Activated CD8-positive, alpha-beta memory T cell treated with anti-CD3 and anti-CD28 coated beads, Interleukin-2, amount 50 U/mL, for 24 hours (primary cell): ENCODE measurements at regions not wholly inside any gene's neighbourhood (a gene's known extent, or its start where the extent isn't known, plus 50 kb on each side); places are given as distances from the start of the nearest gene placed in this dataset.

Source experiments
- DNase-seq: peaks from one replicate; pipeline ENCODE4 v3.0.0-alpha.2; 2020; ENCODE audit errors: extremely low read depth

DNA sequence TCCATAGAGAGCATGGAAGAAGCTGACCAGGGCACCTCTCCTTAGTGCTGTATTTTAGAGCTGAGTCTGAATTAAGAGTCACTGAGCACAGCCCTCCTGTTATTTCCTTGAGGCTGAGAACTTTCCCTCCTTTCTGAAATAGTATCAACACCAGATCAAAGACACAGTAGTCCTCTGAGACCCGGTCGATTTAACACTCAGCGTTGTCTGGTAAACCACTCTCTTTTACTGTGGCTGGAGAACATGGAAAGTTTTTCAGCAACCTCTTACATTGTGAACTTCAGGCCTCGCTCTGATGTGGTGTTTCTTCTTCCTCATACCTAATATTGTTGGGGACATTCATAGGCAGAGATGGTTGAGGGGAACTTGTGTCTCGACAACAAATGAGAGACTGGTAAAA is 202.0 kb upstream of the MTPN start:
- no peak for DNase-seq

DNA sequence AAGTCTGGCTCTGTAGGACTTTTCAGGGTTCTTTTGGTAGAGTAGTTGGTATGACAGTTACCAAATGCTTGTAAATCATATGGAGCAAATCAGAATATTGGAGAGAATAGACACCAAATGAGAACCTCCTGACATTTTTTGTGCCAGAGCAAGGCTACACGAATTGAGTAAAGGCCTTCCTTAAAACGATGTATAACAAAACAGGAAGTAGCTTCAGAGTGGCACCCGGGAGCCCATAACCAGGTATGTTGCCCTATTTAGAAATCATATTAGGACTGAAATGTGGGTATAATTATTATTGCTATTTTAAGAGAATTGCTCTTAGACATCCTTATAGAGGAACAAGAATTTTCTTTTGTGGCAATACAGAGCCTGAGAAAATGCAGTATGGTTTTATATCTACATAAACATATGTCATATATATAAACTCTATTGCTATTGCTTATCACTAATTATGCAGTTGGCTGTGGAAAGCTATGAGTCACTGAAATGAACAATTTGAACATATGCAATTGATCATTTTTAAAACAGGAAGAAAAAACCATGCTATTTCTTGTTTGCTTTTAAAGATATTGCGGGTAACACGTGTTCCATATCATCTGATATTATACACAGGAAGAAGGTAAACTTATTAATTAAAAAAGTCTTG is 197.4 kb upstream of the MTPN start:
- no peak for DNase-seq

DNA sequence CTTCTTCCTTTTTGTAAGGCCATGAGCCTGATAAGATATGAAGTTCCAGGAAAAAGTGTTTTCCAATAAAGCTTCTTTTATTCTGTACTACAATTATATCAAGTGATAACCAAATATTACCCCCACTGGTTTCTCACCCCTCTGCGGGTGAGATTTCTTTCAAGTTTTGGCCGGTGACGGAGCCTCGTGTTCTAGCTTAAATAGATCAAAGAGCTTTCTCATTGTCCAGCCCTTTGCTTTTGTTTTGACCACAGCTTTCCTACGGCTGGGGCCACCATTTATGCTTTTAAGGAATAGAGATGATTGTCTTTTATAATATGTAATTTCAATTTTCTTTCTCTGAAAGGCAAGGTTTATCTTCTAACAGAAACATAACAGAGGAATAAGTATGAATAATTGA is 196.7 kb upstream of the MTPN start:
- no peak for DNase-seq

DNA sequence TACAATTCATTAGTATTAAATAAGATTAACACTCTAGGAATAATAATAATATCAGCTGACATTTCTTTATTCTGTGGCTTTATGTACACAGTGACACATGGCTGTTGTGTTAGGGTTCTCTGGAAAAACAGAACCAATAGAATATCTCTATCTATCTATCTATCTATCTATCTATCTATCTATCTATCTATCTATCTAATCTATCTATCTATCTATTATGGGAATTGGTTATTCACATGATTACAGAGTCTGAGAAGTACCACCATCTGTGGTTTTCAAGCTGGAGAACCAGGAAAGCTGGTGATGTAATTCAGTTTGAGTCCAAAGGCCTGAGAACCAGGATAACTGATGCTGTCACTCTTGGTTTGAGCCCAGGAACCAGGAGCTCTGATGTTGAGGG is 194.1 kb upstream of the MTPN start:
- DNase-seq: no peak

DNA sequence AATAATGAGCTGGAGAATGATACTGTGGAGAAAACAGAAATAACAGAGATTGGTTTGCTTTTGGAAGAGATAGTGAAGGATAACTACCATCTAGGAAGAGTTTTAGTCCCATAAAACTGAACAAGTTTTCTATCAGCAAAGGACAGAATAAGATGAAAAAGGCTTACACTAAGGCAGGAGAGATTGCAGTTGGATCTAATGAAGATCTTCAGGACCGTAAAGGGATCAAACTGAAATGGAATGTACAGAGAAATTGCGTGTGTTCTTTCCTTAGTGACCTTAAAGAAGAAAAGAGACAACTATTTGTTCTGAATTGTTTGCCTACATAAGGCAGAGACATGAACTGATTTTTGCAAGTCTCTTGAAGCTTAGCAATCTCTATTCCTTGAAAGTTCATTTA is 191.7 kb upstream of the MTPN start:
- no peak for DNase-seq

DNA sequence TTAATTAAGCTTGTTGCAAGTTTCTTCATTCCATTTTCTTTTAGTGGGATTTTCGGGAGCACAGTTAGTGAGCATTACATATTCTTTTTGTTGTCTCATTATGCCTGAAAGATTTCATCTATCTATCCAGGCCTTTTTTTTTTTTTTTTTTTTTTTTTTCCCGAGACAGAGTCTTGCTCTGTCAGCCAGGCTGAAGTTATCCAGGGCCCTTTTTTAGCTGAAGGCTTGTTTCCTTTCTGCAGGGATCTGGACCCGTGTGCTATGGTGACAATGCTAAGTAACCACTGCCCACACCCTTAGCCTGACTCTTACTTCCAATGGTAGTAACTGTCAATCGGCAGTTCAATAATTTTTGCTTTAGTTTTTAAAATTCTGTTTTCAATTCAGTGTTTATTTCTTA is 190.8 kb upstream of the MTPN start:
- DNase-seq: no peak

DNA sequence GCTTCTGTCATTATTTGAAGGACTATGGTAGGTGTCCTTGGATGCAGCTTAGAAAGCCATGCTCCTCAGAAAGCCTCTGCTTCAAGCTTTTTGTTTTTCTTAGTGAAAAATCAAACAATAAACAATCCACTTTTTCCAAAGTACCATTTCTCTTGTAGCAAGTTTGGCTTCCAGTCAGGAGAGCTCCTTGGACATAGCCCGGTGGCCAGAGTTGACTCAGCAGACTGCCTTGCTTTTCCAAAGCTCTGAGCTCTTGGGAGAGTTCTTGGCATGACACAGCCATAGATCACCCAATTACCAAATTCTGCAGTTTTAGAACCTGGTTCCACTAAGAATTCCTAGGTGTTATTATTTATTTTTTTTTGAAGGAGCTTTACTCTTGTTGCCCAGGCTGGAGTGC is 189.4 kb upstream of the MTPN start:
- DNase-seq: no peak

DNA sequence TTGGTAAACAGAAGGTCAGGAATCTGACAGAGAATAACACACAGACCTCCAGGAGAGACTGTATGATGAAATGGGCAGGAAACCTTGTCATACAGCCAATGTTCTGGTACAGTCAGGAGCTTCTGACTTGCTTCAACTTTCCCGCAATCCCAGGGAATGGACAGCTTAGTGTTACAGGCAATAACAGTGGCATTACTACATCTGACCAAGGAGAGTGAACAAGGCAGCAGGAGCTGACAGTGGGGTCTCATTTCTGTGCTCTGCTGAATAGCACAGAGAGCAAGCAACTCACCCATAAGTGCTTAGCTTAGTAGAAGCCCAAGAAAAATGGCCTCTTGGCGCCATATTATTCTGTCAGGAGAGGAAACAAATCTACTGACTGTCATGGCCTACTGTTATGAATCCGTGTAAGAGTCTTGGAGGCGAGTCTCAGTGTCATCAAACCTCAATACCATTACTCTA is 186.2 kb upstream of the MTPN start:
- DNase-seq: no peak

DNA sequence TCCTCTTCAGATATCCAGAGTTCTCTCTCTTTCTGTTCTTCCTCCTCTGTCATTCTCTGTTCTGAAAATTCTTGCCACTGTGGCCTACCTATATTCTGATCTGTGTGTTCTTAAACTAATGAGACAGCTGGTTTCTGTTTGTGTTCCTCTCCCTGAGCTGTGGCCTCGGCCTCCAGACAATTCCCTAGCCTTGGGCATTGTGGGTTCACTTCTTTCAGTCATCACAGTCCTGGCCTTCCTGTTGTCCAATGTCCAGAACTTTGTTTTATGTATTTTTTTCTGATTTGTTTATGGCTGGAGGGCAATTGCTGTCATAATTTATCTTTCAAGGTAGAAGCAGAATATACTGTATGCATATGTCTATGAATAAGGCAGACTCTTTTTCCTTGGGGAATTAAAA is 173.2 kb upstream of the MTPN start:
- DNase-seq: no peak

DNA sequence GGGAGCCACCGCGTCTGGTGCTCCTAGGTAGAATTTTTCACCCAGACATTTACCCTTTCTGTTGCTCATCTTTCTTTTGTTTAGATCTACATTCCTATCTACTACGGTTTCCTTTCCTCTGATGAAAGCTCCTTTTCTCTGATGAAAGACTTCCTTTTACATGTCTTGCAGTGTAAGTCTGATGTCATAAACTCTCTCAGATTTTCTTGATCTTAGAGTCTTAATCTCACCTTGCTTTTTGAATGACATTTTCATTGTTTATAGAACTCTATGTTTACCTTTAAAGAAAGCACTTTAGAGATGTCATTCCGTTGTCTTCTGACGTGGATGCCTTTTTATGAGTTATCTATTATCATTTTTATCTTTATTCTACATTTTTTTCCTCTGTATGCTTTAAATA is 171.8 kb upstream of the MTPN start:
- DNase-seq: no peak

DNA sequence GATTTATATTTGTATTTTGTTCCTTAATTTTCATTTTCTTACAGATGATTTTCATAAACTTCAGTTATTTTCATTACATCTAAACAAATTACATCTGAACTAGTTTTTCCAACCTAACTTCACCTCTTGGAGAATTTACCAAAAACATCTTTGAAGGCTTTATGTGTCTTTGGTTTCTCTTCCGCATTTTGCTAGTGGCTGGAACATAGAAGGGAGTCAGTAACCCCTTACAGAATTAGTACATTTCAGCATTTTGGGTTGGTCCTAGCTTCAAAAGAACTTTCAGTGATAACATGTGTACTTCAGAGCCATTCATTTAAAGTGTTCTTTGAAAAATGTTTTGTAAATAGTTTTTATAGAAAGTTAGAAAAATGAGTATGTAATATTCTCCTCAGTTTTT is 169.8 kb upstream of the MTPN start:
- no peak for DNase-seq

DNA sequence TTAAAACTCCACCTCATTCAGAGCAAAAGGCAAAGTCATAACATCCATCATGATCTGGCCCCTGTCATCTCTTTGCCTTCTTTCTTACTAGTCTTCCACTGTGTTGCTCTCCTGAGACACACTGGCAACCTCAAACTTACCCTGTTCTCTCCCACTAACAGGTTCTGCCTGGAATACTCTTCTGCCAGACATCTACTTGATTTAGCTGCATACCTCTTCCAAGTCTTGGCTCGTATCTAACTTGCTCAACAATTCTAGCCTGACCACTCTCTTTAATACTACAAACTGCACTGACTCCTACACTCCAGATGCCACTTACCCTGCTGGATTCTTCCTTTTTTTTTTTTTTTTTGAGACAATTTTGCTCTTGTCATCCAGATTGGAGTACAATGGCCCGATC is 167.0 kb upstream of the MTPN start:
- DNase-seq: no peak

DNA sequence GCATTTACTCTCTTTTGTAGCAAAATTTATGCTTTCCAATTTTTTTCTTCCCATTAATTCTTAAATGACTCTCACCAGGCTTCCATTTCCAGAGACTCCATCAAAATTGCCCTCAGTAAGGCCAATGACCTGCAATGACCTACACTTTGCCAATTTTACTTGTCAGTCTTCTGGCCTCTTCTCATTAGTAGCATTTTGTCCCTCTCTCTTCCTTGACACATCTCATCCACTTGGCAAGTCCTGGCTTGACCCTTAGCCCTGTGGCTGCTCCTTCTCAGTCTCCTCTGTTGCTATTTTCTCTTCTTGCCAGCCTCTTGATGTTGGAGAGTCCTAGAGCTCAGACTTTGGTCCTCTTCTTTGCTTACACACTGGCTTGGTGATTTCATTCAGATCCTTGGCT is 166.1 kb upstream of the MTPN start:
- DNase-seq: no peak

DNA sequence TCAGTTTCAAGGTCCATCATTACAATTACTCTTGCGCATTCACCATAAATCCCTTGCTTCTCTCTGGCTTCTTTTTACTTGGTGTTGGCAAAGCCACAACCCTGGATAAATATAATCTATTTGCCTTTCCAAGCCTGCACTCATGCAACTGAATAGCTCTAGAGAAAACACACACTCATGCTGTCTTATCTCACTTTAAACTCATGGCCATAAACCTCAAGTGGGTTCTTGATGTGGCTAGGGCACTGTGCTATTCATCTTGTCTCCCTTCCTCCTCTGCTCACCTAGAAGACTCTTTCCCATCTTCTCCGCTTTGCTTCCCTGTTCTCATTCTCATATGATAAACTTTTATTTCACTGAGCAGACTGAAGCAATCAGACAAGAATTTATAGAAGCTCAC is 165.4 kb upstream of the MTPN start:
- DNase-seq: no peak

DNA sequence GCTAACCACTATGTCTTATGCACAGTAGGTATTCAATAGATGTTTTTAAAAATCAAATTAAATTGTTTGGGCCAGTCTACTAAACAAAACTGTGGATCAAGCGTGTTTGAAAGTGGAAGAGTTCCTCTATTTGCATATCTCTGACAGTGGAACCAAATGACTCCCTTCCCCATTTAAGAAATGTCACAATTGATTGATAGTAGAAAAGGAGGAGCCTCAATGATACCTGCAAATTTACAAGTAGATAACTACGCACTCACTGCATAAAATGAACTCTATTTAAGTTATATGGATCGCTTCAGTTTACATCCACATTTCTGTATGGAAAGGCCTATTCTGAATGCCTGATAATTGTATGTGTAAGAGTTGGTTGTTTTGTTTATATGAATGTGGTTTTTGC is 163.3 kb upstream of the MTPN start:
- DNase-seq: no peak

DNA sequence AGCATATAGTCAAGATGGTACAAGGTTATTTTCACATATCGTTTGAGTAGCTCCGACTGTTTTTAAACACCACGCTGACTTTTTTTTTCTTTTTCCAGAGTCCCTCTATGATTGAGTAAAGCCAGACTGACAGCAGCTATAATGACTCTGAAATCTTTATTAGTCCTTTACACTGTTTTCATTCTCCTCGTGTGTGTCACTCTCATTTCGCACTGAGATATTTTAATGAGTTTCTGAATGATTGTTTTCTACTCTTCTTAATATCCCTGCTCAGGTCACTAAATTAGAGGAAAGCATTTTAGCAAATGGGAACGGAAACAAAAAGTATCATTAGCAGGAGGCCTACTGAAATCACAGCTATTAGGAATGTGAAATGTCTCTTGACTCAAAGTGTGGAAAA is 162.3 kb upstream of the MTPN start:
- DNase-seq: no peak

DNA sequence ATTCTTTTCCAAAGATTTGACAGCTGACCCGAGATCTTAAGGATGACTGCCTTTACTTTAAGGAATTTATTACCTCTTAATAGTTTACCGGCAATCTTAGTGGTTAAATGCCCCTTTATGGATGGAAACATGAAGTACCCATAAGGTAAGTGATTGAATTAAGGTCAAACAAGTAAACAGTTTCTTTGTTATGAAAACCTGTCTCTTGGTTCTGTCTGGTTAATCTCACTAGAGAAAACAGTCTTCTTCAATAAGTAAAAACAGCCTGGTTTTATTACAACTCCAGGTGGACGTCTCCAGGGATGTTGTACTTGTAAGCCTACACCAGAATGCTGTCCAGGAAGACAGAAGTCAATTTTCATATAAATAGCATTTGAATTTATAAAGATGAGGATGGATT is 161.8 kb upstream of the MTPN start:
- no peak for DNase-seq

DNA sequence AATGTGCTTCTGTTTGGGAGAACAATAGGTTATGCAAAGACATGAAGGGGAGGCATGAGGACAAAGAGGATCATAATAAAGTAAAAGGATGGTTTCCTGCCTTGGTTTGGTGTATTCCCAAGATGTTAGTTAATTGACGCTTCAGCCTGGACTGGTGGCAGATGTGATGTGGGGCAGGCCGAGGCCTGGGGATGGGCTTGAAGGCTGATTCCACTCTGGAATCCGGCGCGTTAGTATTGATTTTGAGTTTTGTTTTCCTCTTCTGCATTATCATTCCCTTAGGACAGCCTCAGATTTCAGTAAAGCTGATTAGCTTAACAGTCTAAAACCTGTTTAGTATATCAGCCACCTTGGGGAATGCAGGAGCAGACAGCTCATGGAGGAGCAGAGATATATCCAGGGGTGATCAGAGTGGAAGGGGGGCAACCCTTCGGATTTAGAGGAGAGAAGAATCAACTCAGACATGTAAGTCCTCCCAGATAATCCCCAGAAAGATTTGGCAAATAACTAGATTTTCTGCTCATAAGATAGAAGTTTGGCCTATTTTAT is 159.8 kb upstream of the MTPN start:
- DNase-seq: no peak

DNA sequence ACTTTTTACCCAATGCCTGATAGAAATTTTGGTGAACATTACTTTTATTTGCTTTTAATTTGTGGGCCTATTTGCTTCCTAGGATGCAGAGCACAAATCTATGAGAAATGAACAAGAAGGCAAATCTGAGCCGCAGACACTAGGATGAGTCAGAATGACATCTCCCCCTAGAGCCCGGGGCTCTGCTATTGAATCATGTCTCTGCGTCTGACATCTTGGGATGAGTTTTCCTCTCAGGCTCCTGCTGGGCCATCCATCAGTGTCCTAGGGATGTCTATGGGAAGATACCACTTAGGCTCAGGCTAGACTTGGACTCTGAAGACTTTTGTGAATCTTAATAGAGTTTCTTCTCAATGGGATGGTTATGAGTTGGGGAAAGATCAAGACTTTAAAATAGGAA is 157.3 kb upstream of the MTPN start:
- DNase-seq: no peak

DNA sequence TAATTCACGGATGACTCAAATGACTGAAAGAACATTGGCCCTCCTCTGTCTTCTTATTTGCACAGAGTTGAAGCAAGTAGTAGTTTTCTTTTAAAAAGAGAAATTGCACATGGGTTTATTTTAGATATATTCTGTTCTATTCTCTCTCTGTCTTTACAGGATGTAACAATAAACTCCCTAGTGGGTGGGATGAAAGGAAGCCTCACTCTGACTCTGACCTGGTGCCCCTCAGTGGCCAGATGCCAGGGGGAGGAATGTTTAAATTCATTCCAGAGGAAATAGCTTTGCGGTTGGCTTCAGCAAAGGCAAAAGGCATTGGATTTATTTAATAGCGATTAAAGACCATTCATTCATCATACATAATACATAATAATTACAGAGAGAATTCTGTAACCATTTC is 156.4 kb upstream of the MTPN start:
- no peak for DNase-seq

DNA sequence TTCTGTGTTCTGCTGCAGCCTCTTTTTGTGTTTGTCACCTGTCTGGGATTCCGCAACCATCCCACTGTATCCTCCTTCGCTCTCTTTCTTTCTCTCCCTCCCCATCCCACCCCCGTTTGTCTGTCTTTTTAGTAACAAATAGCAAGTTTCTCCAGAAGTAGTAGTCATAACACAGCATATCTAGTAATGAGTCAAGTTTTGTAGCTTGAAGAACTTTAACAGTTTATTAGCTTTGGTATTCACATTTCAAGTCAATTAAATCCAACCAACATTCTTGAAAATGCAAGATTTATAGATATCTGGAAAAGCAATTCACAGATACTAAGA is 154.1 kb upstream of the MTPN start:
- DNase-seq: no peak

DNA sequence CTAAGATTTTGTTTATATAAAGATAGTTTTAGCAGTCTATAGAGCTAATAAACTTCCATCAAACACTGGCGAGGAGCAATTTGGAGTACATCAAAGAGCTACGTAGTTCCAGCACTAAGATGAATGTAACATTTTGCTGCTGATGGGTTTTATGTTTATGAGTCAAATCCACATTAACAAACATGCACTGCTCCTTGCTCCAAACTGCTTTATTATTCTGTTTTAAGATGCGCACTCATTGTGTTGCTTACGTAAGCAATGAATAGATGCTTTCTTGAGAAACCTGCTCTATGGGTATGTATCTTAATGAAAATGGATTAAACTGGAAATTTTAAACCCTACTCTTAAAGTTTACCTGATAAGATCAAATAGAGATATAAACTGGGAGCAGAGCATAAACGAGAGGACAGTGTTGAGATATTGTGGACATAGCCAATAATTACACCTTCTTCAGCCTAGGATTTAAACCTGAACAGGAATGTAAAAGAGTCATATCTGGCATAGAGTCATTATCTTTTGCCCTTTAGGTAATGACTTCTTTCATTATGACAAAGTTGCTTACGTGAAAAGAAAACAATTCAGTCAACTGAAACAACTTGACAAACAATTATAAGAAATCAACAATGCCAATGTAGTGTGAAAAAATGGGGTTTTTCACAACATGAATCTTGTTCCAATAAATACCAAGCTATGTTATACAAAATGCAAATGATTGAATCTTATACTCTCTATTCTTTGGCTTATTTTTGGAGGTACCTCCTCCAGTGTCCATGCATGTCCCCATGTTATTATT is 153.5 kb upstream of the MTPN start:
- no peak for DNase-seq

DNA sequence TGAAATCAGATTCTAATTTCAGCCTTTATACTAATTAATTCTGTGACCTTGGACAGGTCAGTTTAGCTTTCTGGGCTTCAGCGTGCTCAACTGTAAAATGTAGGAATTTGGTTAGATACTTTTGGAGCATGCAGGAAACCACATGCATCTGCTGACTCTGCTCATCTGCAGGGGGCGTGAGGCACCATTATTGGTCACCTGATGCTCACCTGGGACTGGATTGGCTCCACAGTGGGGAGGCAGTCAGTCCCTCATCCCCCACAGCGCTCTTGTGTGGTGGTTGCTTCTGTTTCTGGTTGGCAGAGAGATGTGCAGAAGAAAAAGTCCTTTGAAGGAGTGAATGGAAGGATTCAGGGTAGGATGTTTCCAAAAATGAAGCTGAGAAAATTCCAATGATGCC is 150.9 kb upstream of the MTPN start:
- DNase-seq: no peak

DNA sequence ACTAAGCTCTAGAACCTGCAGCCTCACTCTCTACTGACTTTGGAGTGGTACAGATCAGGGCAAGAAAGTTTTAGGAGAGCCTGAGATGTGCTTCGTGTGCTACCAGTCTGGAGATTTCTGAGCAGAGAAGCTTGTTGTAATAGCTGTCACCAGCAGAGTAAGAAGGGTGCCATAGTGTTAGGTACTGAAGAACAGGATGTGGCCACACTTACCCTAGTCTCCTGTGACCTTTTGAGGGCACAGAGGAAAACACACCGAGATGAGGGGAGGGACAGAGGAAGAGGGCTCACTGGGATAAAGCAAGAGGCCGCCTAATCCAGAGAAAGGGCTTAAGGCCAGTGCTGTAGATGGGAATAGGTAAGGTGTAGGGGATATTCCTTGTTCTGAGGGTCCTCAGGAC is 146.2 kb upstream of the MTPN start:
- no peak for DNase-seq
